Gastroesophageal sphincter (tissue), 3 donors: ENCODE measurements at regions not wholly inside any gene's neighbourhood (a gene's known extent, or its start where the extent isn't known, plus 50 kb on each side); places are given as distances from the start of the nearest gene placed in this dataset.

Source experiments
- EP300 ChIP-seq: sonication (generic); formaldehyde crosslinking; IDR thresholded peaks from one replicate; pipeline ENCODE4 v1.6.1; 2017; ENCODE audit warnings: antibody characterized with exemption, mild to moderate bottlenecking
- POLR2A ChIP-seq, 2 donors: fragments of 450-650 bp; IDR thresholded peaks; one replicate each; pipeline ENCODE4 v1.6.1; 2017; ENCODE audit warnings: antibody characterized with exemption in 2 of 2, mild to moderate bottlenecking in 2 of 2, moderate library complexity in 1 of 2
- POLR2AphosphoS5 ChIP-seq: sonication (generic); formaldehyde crosslinking; IDR thresholded peaks from one replicate; pipeline ENCODE4 v1.6.1; 2017; ENCODE audit warnings: antibody characterized with exemption
- TF ChIP-seq, protein P1 (sequence below), 4 experiments: fragments of 200-600 bp in 2 of 4; fragments of 450-650 bp in 2 of 4; sonication (generic) in 1 of 4; IDR thresholded peaks; one replicate each; pipeline ENCODE4 v1.5.1; 2017 to 2019; ENCODE audit warnings: antibody characterized with exemption in 4 of 4, mild to moderate bottlenecking in 2 of 4, moderate library complexity in 2 of 4

GRCh38 chr17:63137163-63137562 is 171.1 kb downstream of the TANC2 start:
- TF ChIP-seq, protein P1, sequence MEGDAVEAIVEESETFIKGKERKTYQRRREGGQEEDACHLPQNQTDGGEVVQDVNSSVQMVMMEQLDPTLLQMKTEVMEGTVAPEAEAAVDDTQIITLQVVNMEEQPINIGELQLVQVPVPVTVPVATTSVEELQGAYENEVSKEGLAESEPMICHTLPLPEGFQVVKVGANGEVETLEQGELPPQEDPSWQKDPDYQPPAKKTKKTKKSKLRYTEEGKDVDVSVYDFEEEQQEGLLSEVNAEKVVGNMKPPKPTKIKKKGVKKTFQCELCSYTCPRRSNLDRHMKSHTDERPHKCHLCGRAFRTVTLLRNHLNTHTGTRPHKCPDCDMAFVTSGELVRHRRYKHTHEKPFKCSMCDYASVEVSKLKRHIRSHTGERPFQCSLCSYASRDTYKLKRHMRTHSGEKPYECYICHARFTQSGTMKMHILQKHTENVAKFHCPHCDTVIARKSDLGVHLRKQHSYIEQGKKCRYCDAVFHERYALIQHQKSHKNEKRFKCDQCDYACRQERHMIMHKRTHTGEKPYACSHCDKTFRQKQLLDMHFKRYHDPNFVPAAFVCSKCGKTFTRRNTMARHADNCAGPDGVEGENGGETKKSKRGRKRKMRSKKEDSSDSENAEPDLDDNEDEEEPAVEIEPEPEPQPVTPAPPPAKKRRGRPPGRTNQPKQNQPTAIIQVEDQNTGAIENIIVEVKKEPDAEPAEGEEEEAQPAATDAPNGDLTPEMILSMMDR (IDR thresholded peaks at IDR 0.05): no peak
- TF ChIP-seq POLR2A (IDR thresholded peaks at IDR 0.05) (no peak), POLR2AphosphoS5 (no peak), EP300 (no peak)
